Mucosa of descending colon (tissue), 3 donors: ENCODE measurements at regions not wholly inside any gene's neighbourhood (a gene's known extent, or its start where the extent isn't known, plus 50 kb on each side); places are given as distances from the start of the nearest gene placed in this dataset.
A peak's percentile ranks its signal among the peaks of the same experiment; 100 is the strongest.

Experiments used
- ATAC-seq: fragments of 200-7000 bp; cut with Tn5 transposase; one replicate; pipeline ENCODE4 v1.9.1; 2020; ENCODE audit warnings: mild to moderate bottlenecking, moderate library complexity
- DNase-seq, 3 donors: peaks; one replicate each; pipeline ENCODE4 v3.0.0-alpha.2; 2020
- H3K36me3 ChIP-seq: fragments of 200-600 bp; one replicate; pipeline ENCODE4 v1.8.0; 2021; ENCODE audit warnings: low read depth, mild to moderate bottlenecking
- H3K4me1 ChIP-seq: fragments of 200-600 bp; one replicate; pipeline ENCODE4 v1.8.0; 2021; ENCODE audit warnings: low read depth, mild to moderate bottlenecking
- H3K4me3 ChIP-seq: fragments of 200-600 bp; one replicate; pipeline ENCODE4 v1.8.0; 2021; ENCODE audit warnings: mild to moderate bottlenecking
- H3K9me3 ChIP-seq: fragments of 200-600 bp; one replicate; pipeline ENCODE4 v1.8.0; 2021; ENCODE audit warnings: mild to moderate bottlenecking
- CTCF ChIP-seq: fragments of 200-600 bp; IDR thresholded peaks from one replicate; pipeline ENCODE4 v1.8.0; 2022; ENCODE audit warnings: antibody characterized with exemption, mild to moderate bottlenecking
- intact Hi-C, 2 donors: fragments of 100-400 bp; cut with DNase I in 1 of 2; cut with micrococcal nuclease in 1 of 2; formaldehyde crosslinking; loops; one replicate each; pipeline versions ENCODE4 v1.11.0 to v1.11.1; 2022; cut with DNase I, micrococcal nuclease
- donor health status: DM: no; HTN: no; CAD: no; lungs with moderate emphysema.
- donor health status: DM: no; HTN: no; CAD: no.
- donor health status: DM: no; HTN: yes; CAD: no.

GRCh38 chr5:68953875-68954617 lies 139.8 kb upstream of the SLC30A5 start:
- ATAC-seq = peak; percentile 22
- intact Hi-C loops = no loop called here
- H3K9me3 ChIP-seq = no peaks in the 10 kb centered on the region
- no peak overlapping the region for H3K4me3 ChIP-seq
- DNase-seq = no peak
- TF ChIP-seq CTCF = no peak
- no peaks in the 10 kb centered on the region for H3K36me3 ChIP-seq
- no peaks in the 10 kb centered on the region for H3K4me1 ChIP-seq

- Histone ChIP-seq H3K36me3 (no peaks in the 10 kb centered on the region), H3K9me3 (no peaks in the 10 kb centered on the region), H3K4me3 (no peak overlapping the region), H3K4me1 (no peaks in the 10 kb centered on the region)
- intact Hi-C loops = no loop called here
- no peak for TF ChIP-seq CTCF
- no peak for ATAC-seq
- no peak for DNase-seq
Measured at GRCh38 chr5:68954618-68954910, 139.2 kb upstream of the SLC30A5 start.

GRCh38 chr5:68957591-68957990 lies 136.2 kb upstream of the SLC30A5 start:
- ATAC-seq (no peak), DNase-seq (no peak)
- intact Hi-C loops = no loop called here
- Histone ChIP-seq H3K4me3 (no peak overlapping the region), H3K4me1 (peaks cover 17% of the 10 kb centered on the region), H3K36me3 (no peaks in the 10 kb centered on the region), H3K9me3 (no peaks in the 10 kb centered on the region)
- TF ChIP-seq CTCF = no peak

GRCh38 chr5:68958428-68958827 lies 135.4 kb upstream of the SLC30A5 start:
- Histone ChIP-seq H3K9me3 (no peaks in the 10 kb centered on the region), H3K4me1 (peaks cover 17% of the 10 kb centered on the region), H3K4me3 (no peak overlapping the region), H3K36me3 (no peaks in the 10 kb centered on the region)
- no peak for ATAC-seq
- no peak for DNase-seq
- intact Hi-C loops = no loop called here
- TF ChIP-seq CTCF = no peak

GRCh38 chr5:68960456-68960855 lies 133.4 kb upstream of the SLC30A5 start:
- no peak for TF ChIP-seq CTCF
- H3K4me3 ChIP-seq = no peak overlapping the region
- H3K4me1 ChIP-seq = peaks cover 17% of the 10 kb centered on the region
- ATAC-seq = no peak
- intact Hi-C loops = loop anchor here in 1 of 2 donors (5.0 kb wide), 1 partner anchor 663 kb away; no protein-coding TSS in a partner anchor
- no peaks in the 10 kb centered on the region for H3K36me3 ChIP-seq
- no peak for DNase-seq
- H3K9me3 ChIP-seq = no peaks in the 10 kb centered on the region

GRCh38 chr5:68960961-68961360 lies 132.9 kb upstream of the SLC30A5 start:
- no peaks in the 10 kb centered on the region for H3K36me3 ChIP-seq
- DNase-seq = peak in 1 of 3 donors; percentile 23
- H3K4me3 ChIP-seq = no peak overlapping the region
- H3K9me3 ChIP-seq = no peaks in the 10 kb centered on the region
- no peak for TF ChIP-seq CTCF
- H3K4me1 ChIP-seq = peaks cover 17% of the 10 kb centered on the region
- intact Hi-C loops = loop anchor here in 1 of 2 donors (5.0 kb wide), 1 partner anchor 664 kb away; no protein-coding TSS in a partner anchor
- ATAC-seq = peak; percentile 75
